Peyer's patch (tissue), 4 donors: ENCODE measurements at regions not wholly inside any gene's neighbourhood (a gene's known extent, or its start where the extent isn't known, plus 50 kb on each side); places are given as distances from the start of the nearest gene placed in this dataset.

ENCODE experiments used
- DNase-seq, 3 donors: peaks; one replicate each; pipeline ENCODE4 v3.0.0-alpha.2; 2017 to 2019
- H3K27ac ChIP-seq, 4 donors: fragments of 200-600 bp; sonication (generic); one replicate each; pipeline ENCODE4 v1.5.1; 2016 to 2019
- H3K27me3 ChIP-seq, 2 donors: fragments of 200-600 bp; sonication (generic); one replicate each; pipeline ENCODE4 v1.5.1; 2019
- H3K36me3 ChIP-seq, 3 donors: fragments of 200-600 bp; sonication (generic); one replicate each; pipeline ENCODE4 v1.5.1; 2016 to 2019
- H3K4me1 ChIP-seq, 4 donors: fragments of 200-600 bp; sonication (generic); one replicate each; pipeline ENCODE4 v1.5.1; 2016 to 2019
- H3K4me3 ChIP-seq, 4 donors: fragments of 200-600 bp; sonication (generic); 1 replicate in 3 of 4; 2 replicates in 1 of 4; pipeline ENCODE4 v1.5.1; 2016 to 2019; ENCODE audit warnings: mild to moderate bottlenecking in 1 of 4
- H3K9me3 ChIP-seq, 4 donors: fragments of 200-600 bp; sonication (generic); one replicate each; pipeline ENCODE4 v1.5.1; 2016 to 2019; ENCODE audit warnings: mild to moderate bottlenecking in 1 of 4
- CTCF ChIP-seq, 6 experiments: fragments of 450-650 bp in 4 of 6; fragments of 200-600 bp in 2 of 6; sonication (generic) in 1 of 6; IDR thresholded peaks; one replicate each; pipeline ENCODE4 v1.5.1; 2017 to 2019; ENCODE audit warnings: antibody characterized with exemption in 6 of 6, mild to moderate bottlenecking in 3 of 6, moderate library complexity in 1 of 6
- POLR2A ChIP-seq, 2 donors: fragments of 450-650 bp; IDR thresholded peaks; one replicate each; pipeline ENCODE4 v1.5.1; 2017; ENCODE audit warnings: antibody characterized with exemption in 2 of 2, mild to moderate bottlenecking in 2 of 2, moderate library complexity in 2 of 2

GRCh38 chr7:46626261-46626660 is 705.2 kb upstream of the IGFBP3 start:
- no peaks in the 10 kb centered on the region for H3K36me3 ChIP-seq
- H3K9me3 ChIP-seq: no peaks in the 10 kb centered on the region
- H3K27ac ChIP-seq: no peak overlapping the region
- DNase-seq: no peak
- H3K4me1 ChIP-seq: no peaks in the 10 kb centered on the region
- TF ChIP-seq CTCF (IDR thresholded peaks at IDR 0.05): no peak
- TF ChIP-seq POLR2A (IDR thresholded peaks at IDR 0.05): no peak
- no peak overlapping the region for H3K4me3 ChIP-seq
- H3K27me3 ChIP-seq: no peaks in the 10 kb centered on the region

GRCh38 chr7:46625032-46625431 is 704.0 kb upstream of the IGFBP3 start:
- H3K4me1 ChIP-seq: no peaks in the 10 kb centered on the region
- no peak for TF ChIP-seq POLR2A (IDR thresholded peaks at IDR 0.05)
- TF ChIP-seq CTCF (IDR thresholded peaks at IDR 0.05): no peak
- no peaks in the 10 kb centered on the region for H3K27me3 ChIP-seq
- H3K4me3 ChIP-seq: no peak overlapping the region
- no peaks in the 10 kb centered on the region for H3K9me3 ChIP-seq
- H3K27ac ChIP-seq: no peak overlapping the region
- no peak for DNase-seq
- H3K36me3 ChIP-seq: no peaks in the 10 kb centered on the region

- Histone ChIP-seq H3K27me3 (no peaks in the 10 kb centered on the region), H3K36me3 (no peaks in the 10 kb centered on the region), H3K27ac (no peak overlapping the region), H3K4me1 (no peaks in the 10 kb centered on the region), H3K9me3 (no peaks in the 10 kb centered on the region), H3K4me3 (no peak overlapping the region)
- DNase-seq: no peak
- TF ChIP-seq CTCF (IDR thresholded peaks at IDR 0.05) (no peak), POLR2A (IDR thresholded peaks at IDR 0.05) (no peak)
These were observed 701.2 kb upstream of the IGFBP3 start for GRCh38 chr7:46622251-46622650.

GRCh38 chr7:46619723-46620310 is 698.7 kb upstream of the IGFBP3 start:
- H3K9me3 ChIP-seq: no peaks in the 10 kb centered on the region
- TF ChIP-seq CTCF (IDR thresholded peaks at IDR 0.05) (no peak), POLR2A (IDR thresholded peaks at IDR 0.05) (no peak)
- no peak for DNase-seq

GRCh38 chr7:46616636-46617035 is 695.6 kb upstream of the IGFBP3 start:
- no peak overlapping the region for H3K4me3 ChIP-seq
- no peak for DNase-seq
- H3K27me3 ChIP-seq: no peaks in the 10 kb centered on the region
- H3K27ac ChIP-seq: no peak overlapping the region
- no peaks in the 10 kb centered on the region for H3K9me3 ChIP-seq
- H3K36me3 ChIP-seq: no peaks in the 10 kb centered on the region
- no peaks in the 10 kb centered on the region for H3K4me1 ChIP-seq
- no peak for TF ChIP-seq POLR2A (IDR thresholded peaks at IDR 0.05)
- no peak for TF ChIP-seq CTCF (IDR thresholded peaks at IDR 0.05)

More at GRCh38 chr7:46619723-46620310, 698.7 kb upstream of the IGFBP3 start:
- Histone ChIP-seq H3K36me3 (no peaks in the 10 kb centered on the region), H3K27ac (no peak overlapping the region), H3K4me3 (no peak overlapping the region), H3K27me3 (no peaks in the 10 kb centered on the region), H3K4me1 (no peaks in the 10 kb centered on the region)

- TF ChIP-seq CTCF (IDR thresholded peaks at IDR 0.05) (no peak), POLR2A (IDR thresholded peaks at IDR 0.05) (no peak)
These were observed 692.5 kb upstream of the IGFBP3 start for GRCh38 chr7:46613551-46613950.

More at GRCh38 chr7:46613551-46613950, 692.5 kb upstream of the IGFBP3 start:
- no peak overlapping the region for H3K27ac ChIP-seq
- H3K9me3 ChIP-seq: no peaks in the 10 kb centered on the region
- DNase-seq: no peak
- no peaks in the 10 kb centered on the region for H3K4me1 ChIP-seq
- no peak overlapping the region for H3K4me3 ChIP-seq
- no peaks in the 10 kb centered on the region for H3K27me3 ChIP-seq
- no peaks in the 10 kb centered on the region for H3K36me3 ChIP-seq
